OCI-LY3 (cell line): ENCODE measurements at regions not wholly inside any gene's neighbourhood (a gene's known extent, or its start where the extent isn't known, plus 50 kb on each side); places are given as distances from the start of the nearest gene placed in this dataset.

Experiments
- EZH2phosphoT487 ChIP-seq: fragments of 200-600 bp; shearing (Covaris generic); IDR thresholded peaks from 2 replicates; pipeline ENCODE4 v1.6.1; 2018; ENCODE audit warnings: antibody characterized with exemption, mixed run types, low read depth
- TF ChIP-seq, protein P1 (sequence below): fragments of 200-600, 300-600 bp; sonication (generic); IDR thresholded peaks from 2 replicates; pipeline ENCODE4 v1.5.1; 2014; ENCODE audit warnings: antibody characterized with exemption, low read length, low read depth

DNA sequence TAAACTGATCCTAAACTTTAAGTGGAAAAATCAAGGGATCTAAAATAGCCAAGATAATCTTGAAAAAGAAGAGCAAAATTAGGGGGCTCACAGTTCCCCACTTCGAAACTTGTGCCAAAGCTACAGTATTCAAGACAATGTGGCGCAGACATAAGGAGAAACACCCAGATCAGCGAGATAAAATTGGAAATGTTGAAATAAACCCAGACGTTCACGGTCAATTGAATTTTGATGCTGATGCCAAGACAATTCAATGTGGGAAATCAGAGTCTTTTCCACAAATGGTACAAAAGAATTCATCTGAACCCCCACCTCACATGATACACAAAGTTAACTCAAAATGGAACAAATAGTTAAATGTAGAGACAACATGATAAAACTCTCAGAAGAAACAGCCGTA, 601.6 kb downstream of the BRD1 start:
- TF ChIP-seq, protein P1, sequence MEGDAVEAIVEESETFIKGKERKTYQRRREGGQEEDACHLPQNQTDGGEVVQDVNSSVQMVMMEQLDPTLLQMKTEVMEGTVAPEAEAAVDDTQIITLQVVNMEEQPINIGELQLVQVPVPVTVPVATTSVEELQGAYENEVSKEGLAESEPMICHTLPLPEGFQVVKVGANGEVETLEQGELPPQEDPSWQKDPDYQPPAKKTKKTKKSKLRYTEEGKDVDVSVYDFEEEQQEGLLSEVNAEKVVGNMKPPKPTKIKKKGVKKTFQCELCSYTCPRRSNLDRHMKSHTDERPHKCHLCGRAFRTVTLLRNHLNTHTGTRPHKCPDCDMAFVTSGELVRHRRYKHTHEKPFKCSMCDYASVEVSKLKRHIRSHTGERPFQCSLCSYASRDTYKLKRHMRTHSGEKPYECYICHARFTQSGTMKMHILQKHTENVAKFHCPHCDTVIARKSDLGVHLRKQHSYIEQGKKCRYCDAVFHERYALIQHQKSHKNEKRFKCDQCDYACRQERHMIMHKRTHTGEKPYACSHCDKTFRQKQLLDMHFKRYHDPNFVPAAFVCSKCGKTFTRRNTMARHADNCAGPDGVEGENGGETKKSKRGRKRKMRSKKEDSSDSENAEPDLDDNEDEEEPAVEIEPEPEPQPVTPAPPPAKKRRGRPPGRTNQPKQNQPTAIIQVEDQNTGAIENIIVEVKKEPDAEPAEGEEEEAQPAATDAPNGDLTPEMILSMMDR: no peak
- TF ChIP-seq EZH2phosphoT487: no peak
